ENCODE measurements at regions not wholly inside any gene's neighbourhood (a gene's known extent, or its start where the extent isn't known, plus 50 kb on each side); places are given as distances from the start of the nearest gene placed in this dataset.

DNA sequence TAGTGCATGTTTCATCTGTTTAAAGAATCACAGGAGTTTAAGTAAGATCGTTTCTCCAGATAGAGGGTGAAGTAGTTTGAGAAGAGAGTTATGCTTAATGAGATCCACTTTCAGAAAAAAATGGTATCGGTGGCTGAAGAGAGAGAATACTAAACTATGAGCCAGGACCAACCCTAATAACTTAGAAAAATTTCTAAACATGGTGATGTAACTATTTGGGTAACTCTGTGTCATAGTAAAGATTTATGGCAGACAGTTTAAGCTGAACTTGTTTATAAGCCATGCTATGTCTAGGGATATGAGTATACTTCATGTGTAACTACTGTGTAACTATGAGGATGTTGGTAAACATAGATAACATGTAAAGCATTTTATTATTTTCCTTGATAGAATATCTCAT, 489.5 kb downstream of the KCNJ2 start:
- no peak overlapping the region for H3K4me3 ChIP-seq (ENCODE audit: low read depth, low read length)
- DNase-seq (ENCODE audit: low read depth): no peak
- no peak for TF ChIP-seq CTCF (IDR thresholded peaks at IDR 0.05; ENCODE audit: control insufficient read depth, extremely low read depth, insufficient read depth)

DNA sequence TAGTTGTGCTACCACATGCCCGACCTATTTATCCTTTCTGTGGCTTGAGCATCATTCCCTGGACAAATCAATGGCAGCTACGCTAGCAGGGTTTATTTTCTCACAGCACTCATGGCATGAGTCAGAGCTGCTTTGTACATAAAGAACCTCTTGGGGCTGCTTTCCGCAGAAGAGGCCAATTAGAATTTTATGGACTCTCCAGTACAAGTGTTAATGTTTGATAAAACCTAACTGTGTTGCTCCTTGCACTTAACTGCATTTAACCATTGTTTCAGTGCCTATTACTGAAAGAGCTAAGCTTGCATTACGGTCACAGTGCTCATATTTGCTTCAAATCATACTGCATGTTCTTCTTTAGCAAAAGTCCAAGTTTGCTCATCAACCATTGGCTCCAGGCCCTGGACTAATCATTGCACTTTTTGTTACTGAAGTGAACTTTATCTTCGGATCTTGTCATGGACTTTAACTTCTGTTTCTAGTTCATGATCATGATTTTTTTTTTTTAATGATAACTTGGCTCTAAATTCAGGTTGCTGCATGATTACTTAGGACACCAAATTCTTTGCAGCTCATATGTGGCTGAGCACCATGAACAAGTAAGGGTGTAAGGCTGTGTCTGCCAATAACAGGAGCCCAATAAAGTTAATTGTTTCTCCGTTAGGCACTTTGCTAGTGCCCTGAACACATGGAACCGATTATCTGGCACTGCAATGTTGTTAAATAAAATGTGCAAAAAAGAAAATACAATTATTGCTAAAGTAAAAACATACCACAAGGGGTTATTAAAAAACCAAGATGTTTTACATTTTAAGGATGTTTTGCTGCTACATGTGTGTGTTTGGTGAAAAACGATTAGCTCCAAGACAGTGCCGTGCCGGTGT, 492.2 kb downstream of the KCNJ2 start:
- TF ChIP-seq CTCF (IDR thresholded peaks at IDR 0.05; ENCODE audit: control insufficient read depth, extremely low read depth, insufficient read depth): no peak
- H3K4me3 ChIP-seq (ENCODE audit: low read depth, low read length): no peak overlapping the region
- no peak for DNase-seq (ENCODE audit: low read depth)

DNA sequence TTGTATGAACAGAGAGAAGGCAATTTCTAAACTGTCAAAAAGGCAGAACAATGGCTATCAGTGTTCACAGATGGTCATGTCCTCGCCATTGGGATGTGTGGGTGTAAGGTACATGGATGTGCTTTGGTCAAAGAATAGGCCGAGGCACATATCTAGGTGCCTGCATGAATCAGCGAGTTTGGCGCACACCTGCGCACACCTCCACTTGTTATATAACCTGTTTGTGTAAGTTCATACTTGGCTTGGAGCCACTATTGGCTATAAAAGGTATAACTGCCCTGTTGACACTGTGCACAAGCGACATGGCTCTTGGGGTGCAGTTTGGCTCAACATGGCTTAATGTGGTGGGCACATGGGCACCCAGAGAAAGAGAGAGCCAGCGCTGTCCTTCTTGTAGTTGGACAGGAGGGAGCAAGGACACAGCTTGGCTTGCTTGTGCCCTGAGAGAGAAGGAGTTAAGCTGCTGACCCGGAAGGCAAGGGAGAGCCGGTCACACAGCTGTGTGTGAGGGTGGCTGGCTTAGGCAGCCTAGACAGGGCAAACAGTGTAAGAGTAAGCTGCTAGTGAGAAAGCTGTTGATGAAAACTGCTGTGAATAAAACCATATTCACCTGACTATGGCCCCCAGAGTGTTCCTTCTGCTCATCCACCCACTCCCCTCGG, 499.1 kb downstream of the KCNJ2 start:
- DNase-seq (ENCODE audit: low read depth): no peak
- no peak overlapping the region for H3K4me3 ChIP-seq (ENCODE audit: low read depth, low read length)
- no peak for TF ChIP-seq CTCF (IDR thresholded peaks at IDR 0.05; ENCODE audit: control insufficient read depth, extremely low read depth, insufficient read depth)

DNA sequence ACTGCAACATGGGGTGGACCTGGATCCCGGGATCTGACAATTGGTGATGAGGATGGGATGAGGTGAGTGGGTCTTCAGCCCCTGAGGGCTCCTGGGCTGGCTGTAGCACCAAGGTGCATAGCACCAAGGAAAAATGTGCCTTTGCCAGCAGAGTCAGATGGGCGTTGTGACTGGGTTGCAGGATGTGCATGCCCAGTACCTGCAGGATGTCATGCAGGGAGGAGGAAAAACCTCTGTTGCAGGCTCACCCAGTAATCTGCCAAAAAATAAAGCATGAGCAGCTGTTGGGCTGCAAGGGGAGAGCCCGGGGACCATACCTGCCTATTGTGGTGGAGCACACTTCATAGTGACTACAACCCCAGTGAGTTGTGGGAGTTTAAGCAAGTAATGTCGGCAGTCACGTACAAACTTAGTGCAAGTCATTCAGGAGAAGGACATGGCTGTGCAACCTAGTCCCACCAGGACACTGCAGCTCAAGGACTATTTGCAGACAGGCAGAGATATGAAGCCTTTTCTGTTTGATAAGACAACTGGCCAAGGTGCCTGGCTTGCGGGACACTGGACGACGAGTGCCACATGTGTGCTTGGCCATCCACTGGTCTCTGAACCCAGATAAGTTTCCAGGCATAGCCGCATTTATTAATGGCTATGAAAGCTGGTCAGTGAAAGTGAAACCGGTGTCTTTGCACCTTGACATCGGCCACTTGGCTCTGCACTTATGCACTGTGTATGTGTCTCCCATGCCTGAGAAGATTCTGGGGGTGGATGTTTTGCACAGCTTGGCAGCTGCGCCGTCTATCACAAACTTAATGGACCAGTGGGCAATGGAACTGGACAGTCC, 499.8 kb downstream of the KCNJ2 start:
- H3K4me3 ChIP-seq (ENCODE audit: low read depth, low read length): no peak overlapping the region
- no peak for DNase-seq (ENCODE audit: low read depth)
- no peak for TF ChIP-seq CTCF (IDR thresholded peaks at IDR 0.05; ENCODE audit: control insufficient read depth, extremely low read depth, insufficient read depth)

DNA sequence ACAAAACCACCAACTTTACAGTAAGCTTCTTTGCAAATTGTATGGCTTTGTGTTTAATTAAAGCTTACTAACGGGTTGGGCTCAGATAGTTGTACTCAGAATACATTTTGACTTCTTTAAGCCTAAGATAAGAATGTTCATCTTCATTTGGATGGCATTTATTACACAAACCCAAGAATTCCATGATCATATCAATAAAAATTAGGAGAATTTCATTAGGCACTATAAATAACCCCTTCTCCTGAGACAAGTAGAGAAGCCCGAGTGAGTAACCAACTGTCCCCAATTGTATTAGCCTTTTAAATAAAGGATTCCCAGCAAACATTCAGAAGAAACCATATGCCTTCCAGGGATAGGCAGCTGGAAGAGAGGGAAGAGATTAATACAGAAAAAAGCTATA, 504.7 kb downstream of the KCNJ2 start:
- no peak for DNase-seq (ENCODE audit: low read depth)
- no peak overlapping the region for H3K4me3 ChIP-seq (ENCODE audit: low read depth, low read length)
- TF ChIP-seq CTCF (IDR thresholded peaks at IDR 0.05; ENCODE audit: control insufficient read depth, extremely low read depth, insufficient read depth): no peak

DNA sequence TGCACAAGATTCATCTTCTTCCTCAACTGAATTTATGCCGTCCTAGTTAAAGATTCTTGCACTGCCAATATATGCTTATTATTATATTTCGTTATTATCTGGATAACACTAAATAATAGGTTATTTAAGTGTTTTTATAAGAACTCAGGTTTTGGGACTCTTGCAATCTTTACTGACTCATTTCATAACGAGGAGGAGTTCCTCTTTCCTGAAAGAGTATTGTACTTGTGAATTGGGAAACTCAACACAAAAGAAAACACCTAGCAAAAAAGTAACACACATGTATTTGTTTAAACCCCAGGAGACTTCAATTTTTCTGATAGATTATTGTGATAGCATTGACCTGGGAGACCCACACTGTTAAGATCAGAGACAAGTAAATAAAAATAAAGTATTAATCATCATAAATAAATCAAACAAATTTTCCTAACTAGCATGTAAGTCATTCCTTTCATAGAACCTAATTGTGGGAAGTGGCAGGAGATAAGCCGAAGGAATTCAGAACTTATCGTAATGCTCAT, 505.8 kb downstream of the KCNJ2 start:
- no peak for DNase-seq (ENCODE audit: low read depth)
- H3K4me3 ChIP-seq (ENCODE audit: low read depth, low read length): no peak overlapping the region
- no peak for TF ChIP-seq CTCF (IDR thresholded peaks at IDR 0.05; ENCODE audit: control insufficient read depth, extremely low read depth, insufficient read depth)

All from LNCaP clone FGC (cell line).